ENCODE measurements at regions not wholly inside any gene's neighbourhood (a gene's known extent, or its start where the extent isn't known, plus 50 kb on each side); places are given as distances from the start of the nearest gene placed in this dataset.

DNA sequence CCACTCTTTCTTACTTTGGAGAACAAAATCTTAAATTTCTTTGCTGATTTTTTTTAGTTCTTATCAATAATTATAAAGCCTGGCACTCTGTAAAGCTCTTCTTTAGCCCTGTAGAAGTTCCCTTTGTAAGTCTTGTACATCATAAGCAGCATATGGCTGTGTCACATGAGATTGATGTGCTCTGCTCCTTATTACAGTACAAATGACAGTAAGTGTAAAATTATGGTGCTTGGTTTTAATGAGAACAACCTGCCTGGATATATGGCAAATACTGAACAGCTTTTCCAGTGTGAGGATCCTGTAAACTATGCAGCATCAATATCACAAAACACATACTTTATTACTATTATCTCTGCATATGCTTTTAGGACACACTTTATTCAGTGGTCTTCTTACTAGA lies 145.9 kb upstream of the GNPDA2 start:
- no peak overlapping the region for H2AK5ac ChIP-seq (ENCODE audit: low read depth, low read length)
- dilution Hi-C loops (cut with HindIII; ENCODE audit: low sequenced_read_pairs, unreplicated experiment) = no loop called here
- no peak for TF ChIP-seq MXI1 (IDR thresholded peaks at IDR 0.05; ENCODE audit: borderline replicate concordance, low read depth, low read length)
- TF ChIP-seq BHLHE40 (IDR thresholded peaks at IDR 0.05; ENCODE audit: low read depth, low read length) = no peak
- TF ChIP-seq SMC3 (IDR thresholded peaks at IDR 0.05; ENCODE audit: low read depth, low read length) = no peak
- no peak for TF ChIP-seq MAZ (IDR thresholded peaks at IDR 0.05; ENCODE audit: borderline replicate concordance, low read depth, low read length)
- no peak for TF ChIP-seq RAD21 (IDR thresholded peaks at IDR 0.05; ENCODE audit: low read length)
- TF ChIP-seq, protein P1, sequence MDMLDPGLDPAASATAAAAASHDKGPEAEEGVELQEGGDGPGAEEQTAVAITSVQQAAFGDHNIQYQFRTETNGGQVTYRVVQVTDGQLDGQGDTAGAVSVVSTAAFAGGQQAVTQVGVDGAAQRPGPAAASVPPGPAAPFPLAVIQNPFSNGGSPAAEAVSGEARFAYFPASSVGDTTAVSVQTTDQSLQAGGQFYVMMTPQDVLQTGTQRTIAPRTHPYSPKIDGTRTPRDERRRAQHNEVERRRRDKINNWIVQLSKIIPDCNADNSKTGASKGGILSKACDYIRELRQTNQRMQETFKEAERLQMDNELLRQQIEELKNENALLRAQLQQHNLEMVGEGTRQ (IDR thresholded peaks at IDR 0.05; ENCODE audit: low read depth, low read length) = no peak
- no peak for TF ChIP-seq RCOR1 (IDR thresholded peaks at IDR 0.05; ENCODE audit: insufficient replicate concordance, low read length)
- no peak for TF ChIP-seq RFX5 (IDR thresholded peaks at IDR 0.05; ENCODE audit: low read depth, low read length)
- ChIA-PET POLR2A (ENCODE audit: unreplicated experiment) (no interaction called here), CTCF (no interaction called here)
- no peak overlapping the region for H3K18ac ChIP-seq (ENCODE audit: low read depth, low read length)
- DNase-seq (no peak), ATAC-seq (ENCODE audit: low read depth) (no peak)
- H4K20me1 ChIP-seq (ENCODE audit: insufficient read depth, low read length) = no peaks in the 10 kb centered on the region
- no peaks in the 10 kb centered on the region for H3K79me1 ChIP-seq (ENCODE audit: low read depth in 1 of 2, low read length in 2 of 2)
- no peak overlapping the region for H2BK15ac ChIP-seq (ENCODE audit: low read depth, low read length)
- H4K8ac ChIP-seq (ENCODE audit: low read depth in 2 of 2, low read length in 2 of 2) = no peak overlapping the region
- no peak overlapping the region for H4K91ac ChIP-seq (ENCODE audit: insufficient read depth, low read depth, low read length)
- H2BK5ac ChIP-seq (ENCODE audit: low read depth, low read length, poor library complexity, severe bottlenecking) = no peak overlapping the region
- H3K9me1 ChIP-seq (ENCODE audit: insufficient read depth, low read length) = no peaks in the 10 kb centered on the region
- H3K27ac ChIP-seq (ENCODE audit: insufficient read depth, low read length) = no peak overlapping the region
- H3K4me3 ChIP-seq (ENCODE audit: insufficient read depth, low read depth, low read length) = no peak overlapping the region
- no peak overlapping the region for H3K4me2 ChIP-seq (ENCODE audit: low read depth, low read length)
- H3K56ac ChIP-seq (ENCODE audit: extremely low read depth, insufficient read depth, low read length) = no peak overlapping the region
- H3K23ac ChIP-seq (ENCODE audit: low read depth, low read length) = no peak overlapping the region
- H2AK9ac ChIP-seq (replicated peaks; ENCODE audit: low read depth, low read length, poor library complexity) = no peak overlapping the region
- H2BK120ac ChIP-seq (ENCODE audit: low read depth, low read length) = no peak overlapping the region
- H3K9ac ChIP-seq (ENCODE audit: low read depth, low read length) = no peak overlapping the region
- H2BK20ac ChIP-seq (ENCODE audit: low read depth, low read length) = no peak overlapping the region
- in situ Hi-C loops (cut with MboI; ENCODE audit: low sequenced_read_pairs) = no loop called here
- no TSS peak for BruUV-seq (replicated peaks)
- H2AFZ ChIP-seq (replicated peaks; ENCODE audit: low read length, poor library complexity) = no peak overlapping the region
- H4K5ac ChIP-seq (ENCODE audit: low read depth, low read length) = no peak overlapping the region
- H3K9me3 ChIP-seq (ENCODE audit: control insufficient read depth, insufficient read depth, low read length) = peaks cover 10% of the 10 kb centered on the region; the same call in 1 of the 2 replicates
- H3K4ac ChIP-seq (ENCODE audit: low read depth, low read length) = no peak overlapping the region
- intact Hi-C loops (cut with micrococcal nuclease) = no loop called here
- no peaks in the 10 kb centered on the region for H3K4me1 ChIP-seq (ENCODE audit: control insufficient read depth, insufficient read depth, low read length)
- H3K36me3 ChIP-seq (ENCODE audit: control insufficient read depth, insufficient read depth, low read length) = no peaks in the 10 kb centered on the region
- H3K27me3 ChIP-seq (ENCODE audit: control insufficient read depth, insufficient read depth, low read length) = no peaks in the 10 kb centered on the region
- H3K14ac ChIP-seq (replicated peaks; ENCODE audit: low read depth, low read length) = no peak overlapping the region

All from IMR-90 (cell line).